Spinal cord (tissue), 9 donors: ENCODE measurements at regions not wholly inside any gene's neighbourhood (a gene's known extent, or its start where the extent isn't known, plus 50 kb on each side); places are given as distances from the start of the nearest gene placed in this dataset.

Experiments used
- DNase-seq, 6 donors: peaks; one replicate each; pipeline versions ENCODE4 v3.0.0 to v3.0.0-alpha.2; 2013 to 2015; ENCODE audit warnings: low spot score in 6 of 6, low read depth in 4 of 6
- H3K27ac ChIP-seq: one replicate; pipeline ENCODE4 v1.5.1; 2013; ENCODE audit warnings: low read depth, low read length, control low read depth
- H3K27me3 ChIP-seq: one replicate; pipeline ENCODE4 v1.6.1; 2013; ENCODE audit warnings: low read length; ENCODE audit not compliant: control insufficient read depth, insufficient read depth
- H3K36me3 ChIP-seq: one replicate; pipeline ENCODE4 v1.6.1; 2013; ENCODE audit warnings: low read length; ENCODE audit not compliant: control insufficient read depth, insufficient read depth
- H3K4me1 ChIP-seq: one replicate; pipeline ENCODE4 v1.6.1; 2013; ENCODE audit warnings: low read length; ENCODE audit not compliant: control insufficient read depth, insufficient read depth
- H3K4me3 ChIP-seq: one replicate; pipeline ENCODE4 v1.5.1; 2013; ENCODE audit warnings: low read depth, low read length, control low read depth
- H3K9me3 ChIP-seq: one replicate; pipeline ENCODE4 v1.6.1; 2013; ENCODE audit warnings: low read length; ENCODE audit not compliant: control insufficient read depth, insufficient read depth
- WGBS: methylation state at CpG from one replicate; pipeline ENCODE4 v1.1.5; 2013; ENCODE audit warnings: missing lambda C conversion rate; ENCODE audit not compliant: insufficient coverage; 5-methylcytosine and 5-hydroxymethylcytosine counted together
- donor health status: healthy.

- Histone ChIP-seq H3K9me3 (no peaks in the 10 kb centered on the region), H3K27me3 (no peaks in the 10 kb centered on the region), H3K4me1 (no peaks in the 10 kb centered on the region), H3K36me3 (no peaks in the 10 kb centered on the region), H3K4me3 (no peak overlapping the region), H3K27ac (no peak overlapping the region)
- DNase-seq: peak in 1 of 6 donors; percentile 20
- 42% methylated on average over 6 of the region's 7 CpGs for whole genome bisulfite sequencing
These were observed 360.6 kb downstream of the TDRD3 start for GRCh38 chr13:60757501-60758215.

- Histone ChIP-seq H3K27ac (no peak overlapping the region), H3K4me3 (no peak overlapping the region), H3K27me3 (no peaks in the 10 kb centered on the region), H3K36me3 (no peaks in the 10 kb centered on the region), H3K4me1 (no peaks in the 10 kb centered on the region), H3K9me3 (no peaks in the 10 kb centered on the region)
- WGBS: 18% methylated on average over 2 of the region's 5 CpGs
- peak in 2 of 6 donors; percentile 54 to 90 for DNase-seq
These were observed 359.3 kb downstream of the TDRD3 start for GRCh38 chr13:60756306-60756705.

GRCh38 chr13:60755380-60756163, 358.6 kb downstream of the TDRD3 start:
- DNase-seq: peak in 1 of 6 donors; percentile 32
- H3K4me1 ChIP-seq: no peaks in the 10 kb centered on the region
- no peaks in the 10 kb centered on the region for H3K9me3 ChIP-seq
- WGBS: 75% methylated on average over 1 of the region's 4 CpGs
- no peaks in the 10 kb centered on the region for H3K36me3 ChIP-seq
- no peak overlapping the region for H3K4me3 ChIP-seq
- no peak overlapping the region for H3K27ac ChIP-seq
- no peaks in the 10 kb centered on the region for H3K27me3 ChIP-seq

- Histone ChIP-seq H3K4me3 (no peak overlapping the region), H3K27me3 (no peaks in the 10 kb centered on the region), H3K27ac (no peak overlapping the region), H3K36me3 (no peaks in the 10 kb centered on the region), H3K9me3 (no peaks in the 10 kb centered on the region), H3K4me1 (no peaks in the 10 kb centered on the region)
- DNase-seq: peak in 3 of 6 donors; percentile 14 to 91 (median 25)
- WGBS: 60% methylated on average over 8 of the region's 10 CpGs
These were observed 357.4 kb downstream of the TDRD3 start for GRCh38 chr13:60754211-60755090.

GRCh38 chr13:60753641-60754040, 356.6 kb downstream of the TDRD3 start:
- Histone ChIP-seq H3K27ac (no peak overlapping the region), H3K27me3 (no peaks in the 10 kb centered on the region), H3K36me3 (no peaks in the 10 kb centered on the region), H3K4me1 (no peaks in the 10 kb centered on the region), H3K9me3 (no peaks in the 10 kb centered on the region), H3K4me3 (no peak overlapping the region)
- WGBS: 83% methylated on average over 1 of the region's 1 CpG
- no peak for DNase-seq

GRCh38 chr13:60745343-60745742, 348.3 kb downstream of the TDRD3 start:
- Histone ChIP-seq H3K27ac (no peak overlapping the region), H3K4me3 (no peak overlapping the region), H3K27me3 (no peaks in the 10 kb centered on the region), H3K36me3 (no peaks in the 10 kb centered on the region), H3K4me1 (no peaks in the 10 kb centered on the region), H3K9me3 (no peaks in the 10 kb centered on the region)
- WGBS: 92% methylated on average over 2 of the region's 3 CpGs
- DNase-seq: no peak

- DNase-seq: no peak
- H3K4me3 ChIP-seq: no peak overlapping the region
- H3K9me3 ChIP-seq: no peaks in the 10 kb centered on the region
- H3K27me3 ChIP-seq: no peaks in the 10 kb centered on the region
- H3K4me1 ChIP-seq: no peaks in the 10 kb centered on the region
- H3K27ac ChIP-seq: no peak overlapping the region
- no peaks in the 10 kb centered on the region for H3K36me3 ChIP-seq
These were observed 336.9 kb downstream of the TDRD3 start for GRCh38 chr13:60733933-60734332.

GRCh38 chr13:60727140-60727539, 330.1 kb downstream of the TDRD3 start:
- Histone ChIP-seq H3K4me3 (no peak overlapping the region), H3K4me1 (no peaks in the 10 kb centered on the region)
- no CpG with 5 or more reads among the region's 2 CpGs for WGBS

GRCh38 chr13:60721063-60721462, 324.0 kb downstream of the TDRD3 start:
- Histone ChIP-seq H3K4me1 (no peaks in the 10 kb centered on the region), H3K4me3 (no peak overlapping the region), H3K9me3 (no peaks in the 10 kb centered on the region), H3K27me3 (no peaks in the 10 kb centered on the region), H3K36me3 (no peaks in the 10 kb centered on the region), H3K27ac (no peak overlapping the region)
- DNase-seq: no peak
- no CpG with 5 or more reads among the region's 3 CpGs for WGBS

More at GRCh38 chr13:60727140-60727539, 330.1 kb downstream of the TDRD3 start:
- Histone ChIP-seq H3K36me3 (no peaks in the 10 kb centered on the region), H3K27ac (no peak overlapping the region), H3K27me3 (no peaks in the 10 kb centered on the region), H3K9me3 (no peaks in the 10 kb centered on the region)
- no peak for DNase-seq
